ENCODE measurements at regions not wholly inside any gene's neighbourhood (a gene's known extent, or its start where the extent isn't known, plus 50 kb on each side); places are given as distances from the start of the nearest gene placed in this dataset.
"Not testable (repeated sequence)": the region's sequence is repeated elsewhere in the genome, so short reads cannot be mapped to it uniquely, and the experiment has no call there.

- DNase-seq (ENCODE audit: low read depth), result no peak
These were observed 55.1 kb upstream of the TLR4 start for GRCh38 chr9:117649126-117649525.

DNA sequence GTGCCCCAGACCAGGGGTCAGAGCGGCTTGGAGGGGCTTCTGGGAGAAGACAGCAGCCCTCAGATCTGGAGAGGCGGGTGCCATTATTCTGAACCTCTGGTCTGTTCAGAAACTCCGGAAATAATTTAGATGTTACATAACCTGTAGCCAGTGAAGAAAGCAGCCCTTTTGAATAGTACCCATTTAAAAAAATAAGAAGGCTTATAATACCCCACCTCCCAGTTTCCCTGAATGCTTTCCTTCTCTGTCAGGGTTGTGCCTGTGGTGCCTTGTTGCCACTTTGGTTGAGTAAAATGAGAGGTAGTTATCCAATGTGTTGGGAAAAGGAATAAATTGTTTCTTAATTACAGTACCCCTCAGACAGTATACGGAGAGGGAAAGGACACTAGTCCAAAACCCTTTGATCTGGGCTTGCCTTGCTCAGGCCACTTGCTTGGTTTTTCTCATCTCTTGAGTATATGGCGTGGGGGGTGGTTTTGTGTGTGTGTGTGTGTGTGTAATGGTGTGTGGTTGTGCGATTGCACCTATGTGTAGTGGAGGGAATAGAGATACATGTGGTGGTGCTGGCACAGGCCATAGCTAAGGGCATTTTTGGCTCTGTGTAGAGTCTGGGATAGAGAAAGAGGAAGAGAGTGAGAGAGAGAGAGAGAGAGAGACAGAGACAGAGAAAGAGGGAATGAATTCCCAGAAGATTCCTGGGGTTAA lies 59.1 kb upstream of the TLR4 start:
- DNase-seq (ENCODE audit: low read depth), result no peak

DNA sequence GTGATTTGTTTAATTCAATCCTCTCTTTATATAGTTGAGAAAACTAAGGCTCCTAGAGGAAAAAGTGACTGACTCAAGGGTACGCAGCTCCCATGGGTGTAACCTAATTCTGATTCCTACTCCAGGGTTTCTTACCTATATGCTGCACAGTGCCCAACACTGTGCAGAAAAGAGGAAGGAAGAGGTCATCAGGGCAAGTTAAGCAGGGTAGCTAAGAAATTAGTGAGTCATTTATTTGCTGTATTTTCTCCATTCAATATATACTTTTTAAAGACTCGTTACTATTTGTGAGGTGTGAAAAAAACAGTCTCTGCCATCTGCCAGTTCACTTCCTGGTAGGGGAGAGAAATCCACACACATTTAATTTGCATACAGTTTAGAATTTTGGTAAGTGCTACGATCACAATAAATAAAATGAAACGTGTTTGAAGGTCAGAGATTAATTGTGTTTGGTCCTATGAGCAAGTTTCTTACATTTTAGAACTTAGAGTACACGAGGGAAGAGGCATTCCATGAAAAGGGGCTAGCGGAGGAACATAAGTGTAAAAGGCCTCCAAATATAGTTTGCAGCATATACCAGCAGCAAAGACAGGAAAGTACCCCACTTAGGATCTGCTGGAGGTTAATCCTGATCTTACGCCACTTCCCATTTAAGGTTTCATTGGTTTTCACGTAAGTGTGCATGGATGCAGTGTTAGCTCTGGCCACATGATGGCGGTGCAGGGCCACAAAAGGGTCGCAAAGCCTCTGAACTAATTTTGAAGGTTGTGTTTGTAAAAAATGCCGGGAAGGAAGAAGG lies 59.9 kb upstream of the TLR4 start:
- DNase-seq (ENCODE audit: low read depth), result peak; percentile 53

DNA sequence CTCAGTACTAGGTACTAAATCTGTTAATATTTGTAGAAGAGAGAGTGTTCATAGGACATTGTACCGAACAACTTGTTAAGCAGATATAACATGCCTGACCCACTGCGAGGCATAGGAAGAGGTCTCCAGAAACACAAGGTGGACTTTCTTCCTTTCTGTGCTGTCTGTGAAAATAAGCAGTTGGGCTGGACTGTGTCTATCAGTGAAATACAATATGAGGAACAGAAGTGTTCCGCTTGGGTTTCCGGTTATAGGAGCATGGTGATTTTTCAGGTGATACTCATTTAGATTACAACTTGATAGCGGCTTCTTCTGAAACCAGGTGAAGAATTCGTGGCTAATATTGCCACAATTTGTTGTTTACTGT lies 60.9 kb upstream of the TLR4 start:
- no peak for DNase-seq (ENCODE audit: low read depth)

DNA sequence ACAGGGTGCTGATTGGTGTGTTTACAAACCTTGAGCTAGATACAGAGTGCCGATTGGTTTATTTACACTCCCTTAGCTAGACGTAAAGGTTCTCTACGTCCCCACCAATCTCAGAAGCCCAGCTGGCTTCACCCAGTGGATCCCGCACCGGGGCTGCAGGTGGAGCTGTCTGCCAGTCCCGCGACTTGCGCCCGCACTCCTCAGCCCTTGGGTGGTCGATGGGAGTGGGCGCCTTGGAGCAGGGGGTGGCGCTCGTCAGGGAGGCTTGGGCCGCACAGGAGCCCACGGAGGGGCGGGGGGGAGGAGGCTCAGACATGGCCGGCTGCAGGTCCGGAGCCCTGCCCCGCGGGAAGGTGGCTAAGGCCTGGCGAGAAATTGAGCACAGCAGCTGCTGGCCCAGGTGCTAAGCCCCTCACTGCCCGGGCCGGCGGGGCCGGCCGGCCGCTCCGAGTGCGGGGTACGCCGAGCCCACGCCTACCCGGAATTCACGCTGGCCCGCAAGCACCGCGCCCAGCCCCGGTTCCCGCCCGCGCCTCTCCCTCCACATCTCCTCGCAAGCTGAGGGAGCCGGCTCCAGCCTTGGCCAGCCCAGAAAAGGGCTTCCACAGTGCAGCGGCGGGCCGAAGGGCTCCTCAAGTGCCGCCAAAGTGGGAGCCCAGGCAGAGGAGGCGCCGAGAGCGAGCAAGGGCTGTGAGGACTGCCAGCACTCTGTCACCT lies 61.5 kb upstream of the TLR4 start:
- not testable (repeated sequence) for DNase-seq (ENCODE audit: low read depth)

DNA sequence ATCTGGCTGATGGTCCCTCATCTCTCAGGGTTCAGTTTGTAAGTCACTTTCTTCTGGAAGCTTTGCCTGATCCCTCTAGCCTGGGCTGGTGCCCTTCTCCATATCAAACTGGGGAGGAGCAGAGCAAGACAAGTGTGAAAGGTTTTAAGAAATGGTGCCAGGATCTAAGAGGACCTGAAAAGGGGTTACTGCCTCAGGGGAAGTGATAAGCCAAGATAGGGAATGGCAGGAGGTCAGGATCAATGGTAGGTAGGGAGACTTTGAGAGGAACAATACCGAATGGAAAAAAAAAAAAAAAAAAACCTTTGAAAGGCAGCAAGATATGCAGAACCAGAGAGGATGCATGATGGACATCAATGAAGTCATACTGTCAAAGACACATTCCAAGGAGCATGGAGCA lies 67.5 kb upstream of the TLR4 start:
- DNase-seq (ENCODE audit: low read depth), result no peak

- no peak for DNase-seq (ENCODE audit: low read depth)
These were observed 79.0 kb upstream of the TLR4 start for GRCh38 chr9:117625154-117625553.

DNA sequence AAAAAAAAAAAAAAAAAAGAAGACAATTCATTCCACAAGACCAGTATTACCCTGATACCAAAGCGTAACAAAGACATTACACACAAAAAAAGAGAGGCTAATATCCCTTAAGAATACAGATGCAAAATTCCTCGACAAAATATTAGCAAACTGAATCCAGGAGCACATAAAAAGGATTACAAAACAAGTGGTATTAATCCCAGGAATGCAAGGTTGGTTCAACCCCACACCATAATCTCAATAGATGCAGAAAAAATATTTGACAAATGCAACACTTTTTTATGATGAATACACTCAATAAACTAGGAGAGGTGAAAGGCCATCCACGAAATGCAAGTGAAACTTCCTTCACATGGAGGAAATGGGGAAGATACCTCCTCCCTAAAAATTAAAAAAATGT lies 80.1 kb upstream of the TLR4 start:
- no peak for DNase-seq (ENCODE audit: low read depth)

GRCh38 chr9:117622347-117622746 lies 81.9 kb upstream of the TLR4 start:
- DNase-seq (ENCODE audit: low read depth), result no peak

GRCh38 chr9:117616431-117616831 lies 87.8 kb upstream of the TLR4 start:
- DNase-seq (ENCODE audit: low read depth), result no peak

DNA sequence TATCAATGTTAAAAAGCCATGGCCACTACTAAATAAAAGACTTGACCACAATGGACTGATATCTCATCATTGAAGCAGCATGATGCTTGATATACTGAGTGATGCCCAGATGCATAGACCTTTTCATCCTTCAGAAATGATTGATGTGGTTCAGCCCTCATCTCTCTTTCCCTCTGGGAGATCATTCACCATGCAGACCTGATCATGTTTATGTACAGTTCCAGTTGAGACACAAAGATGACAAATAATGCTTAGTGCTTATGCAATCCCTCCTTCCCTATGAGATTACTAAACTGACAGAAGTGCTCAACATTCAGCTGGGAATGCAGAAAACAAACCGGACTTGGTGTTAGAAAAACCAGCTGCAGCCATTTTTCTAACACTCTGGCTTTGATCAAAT lies 91.9 kb upstream of the TLR4 start:
- DNase-seq (ENCODE audit: low read depth), result no peak

GRCh38 chr9:117597977-117598376 lies 106.2 kb upstream of the TLR4 start:
- no peak for DNase-seq (ENCODE audit: low read depth)

DNA sequence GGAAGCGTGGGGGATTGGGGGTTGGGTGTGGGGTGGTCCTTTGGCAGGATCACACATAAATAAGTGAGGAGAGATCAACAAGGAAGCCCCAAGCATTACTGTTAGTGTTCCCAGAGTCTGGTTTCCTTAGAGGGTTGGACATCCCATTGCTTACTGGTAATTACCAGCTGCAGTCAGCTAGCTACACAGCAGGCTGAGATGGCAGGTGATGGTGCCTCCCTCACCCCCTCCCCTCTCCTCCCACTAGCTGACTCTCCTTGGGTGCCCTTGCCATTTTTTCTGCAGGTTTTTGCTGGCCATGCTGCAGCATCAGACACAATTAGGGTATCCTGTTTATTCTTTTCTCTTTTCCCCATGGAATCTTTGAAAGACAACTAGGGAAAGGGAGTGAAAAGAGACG lies 107.5 kb upstream of the TLR4 start:
- no peak for DNase-seq (ENCODE audit: low read depth)

GRCh38 chr9:117595650-117596049 lies 108.6 kb upstream of the TLR4 start:
- DNase-seq (ENCODE audit: low read depth), result no peak

- no peak for DNase-seq (ENCODE audit: low read depth)
These were observed 116.9 kb upstream of the TLR4 start for GRCh38 chr9:117587263-117587662.

DNA sequence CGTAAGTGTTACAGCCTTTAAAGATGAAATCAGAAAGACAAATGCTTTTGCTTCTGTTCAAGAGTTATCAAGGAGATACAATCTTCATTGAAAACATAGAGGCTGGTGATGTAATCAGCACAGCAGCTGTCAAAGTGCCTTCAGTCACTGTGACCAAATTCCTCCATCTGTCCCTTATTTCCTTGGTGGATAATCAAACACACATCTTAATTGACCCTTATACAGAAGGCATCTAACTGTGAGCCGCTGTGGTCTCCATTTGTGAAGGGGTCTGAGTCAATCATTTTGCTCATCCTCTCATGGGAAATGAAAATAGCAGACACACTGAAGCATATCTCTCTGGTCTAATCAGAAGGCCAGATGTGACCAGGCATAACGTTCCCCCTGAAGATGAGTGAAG lies 130.1 kb upstream of the TLR4 start:
- DNase-seq (ENCODE audit: low read depth), result no peak

DNA sequence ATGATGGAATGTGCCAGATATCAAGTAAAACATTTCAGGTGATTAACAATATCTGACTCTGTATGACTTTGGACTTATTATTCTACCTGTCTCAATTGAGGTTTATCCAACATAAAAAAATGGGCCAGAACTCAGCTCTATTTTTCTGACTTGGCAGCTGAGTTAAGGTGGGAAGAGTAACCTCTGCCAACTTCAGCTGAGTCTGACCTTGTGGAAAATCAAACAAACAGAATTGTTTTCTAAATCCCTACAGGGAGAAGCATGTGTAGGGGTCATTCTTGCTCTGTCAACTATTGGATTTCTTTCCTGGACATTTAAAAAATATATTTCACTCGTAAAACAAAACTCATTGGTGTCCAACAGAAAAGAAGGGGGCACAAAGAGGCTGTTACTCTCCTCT lies 139.4 kb upstream of the TLR4 start:
- no peak for DNase-seq (ENCODE audit: low read depth)

GRCh38 chr9:117561761-117562160 lies 142.4 kb upstream of the TLR4 start:
- no peak for DNase-seq (ENCODE audit: low read depth)

GRCh38 chr9:117555964-117556629 lies 141.2 kb upstream of the ASTN2 start:
- peak; percentile 3 for DNase-seq (ENCODE audit: low read depth)

DNA sequence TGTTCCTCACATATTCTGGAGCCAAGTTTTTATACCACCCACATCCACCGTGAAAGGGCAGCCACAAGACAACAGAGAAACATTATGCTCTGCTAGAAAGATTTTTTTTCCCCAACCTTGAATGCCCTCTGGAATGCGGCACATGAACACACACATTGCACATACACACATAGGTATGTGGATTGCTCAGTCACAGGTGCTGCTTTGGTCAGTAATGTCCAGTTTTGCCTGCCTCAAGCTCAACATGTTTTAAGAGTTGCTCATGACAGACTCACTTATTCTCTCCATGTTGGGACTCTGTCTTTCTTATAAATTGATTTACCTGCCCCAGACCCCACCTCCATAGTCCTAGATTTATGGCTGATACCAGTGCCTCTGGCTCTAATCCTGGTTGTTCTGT lies 138.0 kb upstream of the ASTN2 start:
- DNase-seq (ENCODE audit: low read depth), result no peak

DNA sequence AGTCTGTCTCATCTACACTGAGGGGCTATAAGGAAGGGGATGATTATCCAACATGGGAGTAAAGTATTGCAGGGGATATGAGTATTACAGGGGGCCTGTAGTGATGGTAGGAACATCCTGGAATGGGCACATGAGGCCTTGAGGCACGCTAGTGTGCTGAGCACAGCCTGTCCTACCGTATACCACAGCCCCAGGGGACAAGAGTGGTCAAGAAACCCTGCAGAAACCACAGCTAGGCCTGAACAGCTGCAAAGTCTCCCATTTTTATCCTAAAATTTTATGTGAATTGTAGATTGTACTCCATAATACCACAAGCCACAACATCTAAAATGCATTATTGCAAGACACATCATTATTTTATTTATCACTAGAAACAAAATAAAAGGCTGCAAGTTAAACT lies 136.3 kb upstream of the ASTN2 start:
- DNase-seq (ENCODE audit: low read depth), result no peak

DNA sequence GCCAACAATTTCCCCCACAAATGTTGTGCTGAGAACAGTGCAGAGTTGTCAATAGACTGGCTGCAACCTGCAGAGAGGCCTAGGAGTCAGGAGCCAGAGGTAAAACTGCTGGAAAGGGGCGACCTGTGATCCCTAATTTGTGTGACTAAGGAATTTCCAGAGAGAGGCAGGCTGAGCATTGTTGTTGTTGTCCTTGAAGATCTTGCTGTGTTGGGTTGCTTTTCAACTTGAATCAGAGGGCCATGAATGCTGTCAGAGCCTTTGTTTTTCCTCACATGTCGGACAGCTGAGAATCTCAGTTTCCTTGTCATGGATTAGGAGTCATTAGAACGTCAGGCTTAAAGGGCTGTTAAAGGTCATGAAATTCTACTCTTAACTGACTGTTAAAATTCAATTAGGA lies 134.6 kb upstream of the ASTN2 start:
- DNase-seq (ENCODE audit: low read depth), result no peak

DNA sequence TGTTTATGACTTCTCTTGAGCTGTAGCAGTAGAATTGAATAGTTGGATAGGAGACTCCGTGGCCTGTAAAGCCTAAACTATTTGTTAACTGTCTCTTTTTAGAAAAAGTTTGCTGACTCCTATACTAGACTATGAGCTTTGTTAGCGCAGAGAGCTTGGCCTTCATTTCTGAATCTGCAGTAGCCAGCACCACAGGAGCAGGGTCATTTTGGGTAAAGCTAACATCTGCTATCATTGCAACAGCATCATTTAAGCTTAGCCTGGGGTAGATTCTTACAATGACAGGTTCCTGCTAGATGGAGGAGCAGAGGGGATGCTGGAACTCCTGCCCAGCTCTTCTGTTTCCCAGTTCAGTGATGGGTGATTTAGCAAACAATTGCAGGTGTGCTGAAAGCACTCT lies 133.7 kb upstream of the ASTN2 start:
- DNase-seq (ENCODE audit: low read depth), result no peak
